NCI-H345 (cell line): ENCODE measurements at regions not wholly inside any gene's neighbourhood (a gene's known extent, or its start where the extent isn't known, plus 50 kb on each side); places are given as distances from the start of the nearest gene placed in this dataset.

Source experiments
- DNase-seq: peaks from one replicate; lab custom pipeline; 2025; lab: John Stamatoyannopoulos, UW

- DNase-seq = no peak
Observed at GRCh38 chr16:85362443-85362842, 250.2 kb upstream of the CIBAR2 start.

DNA sequence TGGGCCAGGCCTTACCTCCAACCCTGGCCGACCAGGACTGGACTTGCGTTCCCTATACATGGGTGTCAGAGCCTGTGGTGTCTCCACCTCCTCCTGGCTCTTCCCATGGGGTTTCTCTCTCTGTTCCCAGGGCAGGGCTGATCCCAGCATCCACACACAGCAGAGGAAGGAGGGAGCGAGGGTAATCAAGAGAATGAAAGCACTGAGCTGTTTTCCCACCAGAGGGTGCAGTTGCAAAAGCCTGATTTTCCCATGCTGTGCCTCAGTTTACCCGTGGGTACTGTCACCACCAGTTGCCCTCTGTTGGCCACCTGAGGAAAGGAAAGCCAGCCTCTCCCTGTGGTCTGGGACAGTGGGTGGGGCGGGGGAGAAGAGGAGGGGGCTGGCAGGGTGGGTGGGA, 249.7 kb upstream of the GSE1 start:
- no peak for DNase-seq

- no peak for DNase-seq
Observed at GRCh38 chr16:85363881-85364280, 249.2 kb upstream of the GSE1 start.

DNA sequence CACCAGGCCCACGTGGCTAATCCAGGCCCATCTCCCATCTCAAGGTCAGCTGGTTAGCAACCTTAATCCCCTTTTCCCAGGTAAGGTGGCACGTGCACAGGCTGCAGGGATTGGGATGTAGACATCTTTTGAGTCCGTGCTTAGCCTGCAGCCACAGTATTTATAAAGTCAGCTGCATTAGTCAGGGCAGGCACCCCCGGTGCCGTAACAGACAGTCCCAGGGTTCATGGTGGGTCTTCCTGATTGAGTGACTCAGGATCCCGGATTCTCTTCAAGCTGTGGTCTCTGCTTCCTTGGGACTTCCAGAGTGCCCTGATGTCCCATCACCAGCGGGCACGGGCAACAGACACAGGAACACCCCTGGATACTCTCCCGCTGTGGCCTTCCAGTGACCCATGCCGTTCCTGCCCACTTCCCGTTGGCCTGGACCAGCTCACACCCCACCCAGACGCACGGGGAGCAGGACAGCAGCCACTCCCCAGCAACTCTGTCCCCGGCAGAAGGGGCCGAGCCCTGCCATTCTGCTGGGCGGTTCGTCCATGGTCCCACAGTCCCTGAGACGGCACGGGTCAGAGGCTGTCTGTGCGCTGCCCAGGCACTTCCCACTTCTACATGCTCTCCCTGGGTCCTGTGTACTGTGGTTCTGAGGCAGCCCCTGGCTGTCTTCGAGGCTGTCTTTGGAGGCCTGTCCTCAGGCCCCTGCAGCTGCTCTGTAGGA, 248.6 kb upstream of the GSE1 start:
- no peak for DNase-seq

DNA sequence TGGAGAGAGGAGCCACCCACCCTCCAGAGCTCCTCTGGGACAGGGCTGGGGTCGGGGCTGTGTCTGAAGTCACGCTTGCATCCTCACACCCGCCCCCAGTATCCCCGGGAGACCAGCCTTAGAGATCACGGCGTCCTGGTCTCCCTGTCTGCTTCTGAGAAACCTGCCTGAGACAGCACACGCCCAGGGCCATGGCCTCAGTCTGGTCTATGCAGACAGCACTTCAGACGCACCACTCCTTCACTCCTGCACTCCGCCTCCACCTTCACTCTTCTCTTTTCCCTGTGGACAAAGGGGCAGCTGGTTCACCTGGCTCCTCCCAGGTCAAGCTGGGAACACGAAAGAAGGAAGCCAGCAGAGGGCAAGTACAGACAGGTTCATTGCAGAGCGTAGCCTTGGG, 248.0 kb upstream of the GSE1 start:
- no peak for DNase-seq

DNA sequence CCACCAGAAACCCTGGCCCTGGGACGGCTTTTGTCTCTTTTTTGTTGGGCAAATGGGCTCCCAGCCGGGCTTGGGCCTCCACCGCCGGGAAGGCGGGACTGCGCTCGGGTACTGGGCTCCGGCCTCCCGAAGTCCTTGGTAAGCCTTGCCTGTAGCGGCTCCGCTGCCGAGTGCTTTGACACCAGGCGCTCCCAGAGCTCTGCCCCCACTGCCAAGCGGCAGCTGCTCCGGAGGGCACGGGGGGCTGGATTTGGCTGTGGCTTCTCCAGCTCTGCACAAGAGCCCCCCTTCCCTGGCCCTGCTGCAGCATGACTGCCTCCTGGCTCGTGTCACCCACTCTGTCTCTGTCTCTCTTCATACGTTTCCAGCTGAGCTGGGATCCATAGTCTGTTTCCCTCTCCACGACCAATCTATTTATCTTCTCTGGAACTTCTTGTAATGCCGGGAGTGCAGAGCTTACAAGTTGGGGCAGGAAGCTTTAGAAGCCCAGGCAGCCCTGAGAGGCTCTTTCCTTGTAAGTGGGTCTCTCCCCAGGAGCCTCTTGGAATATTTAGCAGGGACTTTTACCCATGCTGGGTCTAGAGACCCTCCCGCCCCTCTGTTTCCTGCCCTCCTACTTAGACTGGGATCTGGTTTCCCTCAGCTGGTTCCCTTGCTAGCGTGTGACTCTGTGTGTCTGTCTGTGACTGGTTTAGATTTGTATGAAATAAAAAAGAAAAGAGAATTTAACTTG, 246.9 kb upstream of the GSE1 start:
- peak; percentile 39 for DNase-seq

GRCh38 chr16:85367485-85367884, 245.6 kb upstream of the GSE1 start:
- no peak for DNase-seq

DNA sequence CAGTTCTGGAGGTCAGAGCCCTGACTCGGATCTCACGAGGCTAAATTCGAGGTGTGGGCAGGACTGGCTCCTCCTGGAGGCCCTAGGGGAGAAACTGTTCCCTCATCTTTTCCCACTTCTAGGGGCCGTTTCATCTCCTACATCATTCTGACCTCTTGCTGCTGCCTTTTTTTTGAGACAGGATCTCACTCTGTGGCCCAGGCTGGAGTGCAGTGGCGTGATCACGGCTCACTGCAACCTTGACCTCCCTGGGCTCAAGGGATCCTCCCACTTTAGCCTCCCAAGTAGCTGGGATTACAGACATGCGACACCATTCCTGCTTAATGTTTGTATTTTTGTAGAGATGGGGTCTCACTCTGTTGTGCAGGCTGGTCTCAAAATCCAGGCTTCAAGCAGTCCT, 244.1 kb upstream of the GSE1 start:
- DNase-seq = no peak

- peak; percentile 29 for DNase-seq
Observed at GRCh38 chr16:85369741-85370528, 243.2 kb upstream of the GSE1 start.

GRCh38 chr16:85370543-85370880, 242.6 kb upstream of the GSE1 start:
- no peak for DNase-seq

- no peak for DNase-seq
Observed at GRCh38 chr16:85370881-85371651, 242.1 kb upstream of the GSE1 start.

GRCh38 chr16:85371948-85372347, 241.2 kb upstream of the GSE1 start:
- no peak for DNase-seq

DNA sequence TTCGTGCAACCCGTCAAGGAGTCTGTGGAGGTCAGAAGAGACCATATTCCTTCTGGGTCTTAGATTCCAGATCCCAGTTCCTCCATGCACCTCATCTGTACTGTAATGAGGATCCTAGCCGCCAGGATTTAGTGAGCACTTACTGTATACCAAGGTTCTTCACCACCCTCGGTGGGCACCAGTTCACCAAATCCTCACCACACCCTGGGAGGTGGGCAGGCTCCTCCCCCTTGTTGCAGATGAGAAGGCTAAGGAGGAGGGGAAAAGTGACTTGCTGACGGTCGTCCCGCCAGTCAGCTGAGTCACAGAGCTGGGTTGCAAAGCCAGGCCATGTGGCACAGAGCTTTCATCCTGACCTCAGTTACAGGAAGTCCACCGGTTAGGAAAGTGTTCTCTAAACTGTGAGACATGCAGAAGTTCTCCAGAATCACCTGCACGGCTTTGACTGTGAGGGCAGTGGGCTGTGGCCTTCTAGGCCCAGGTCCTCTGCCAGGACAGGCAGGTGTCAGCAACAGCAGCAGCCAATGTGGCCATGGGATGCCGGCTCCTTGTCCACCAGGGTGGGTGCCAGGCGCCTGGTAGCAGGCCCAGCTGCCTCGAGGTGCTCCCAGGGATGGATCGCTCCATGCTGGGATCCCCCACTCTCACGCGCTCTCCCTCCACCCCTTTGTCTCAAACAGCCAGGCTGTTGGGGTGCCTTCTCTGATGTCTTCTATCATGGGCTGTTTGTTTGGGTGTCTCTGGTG, 240.3 kb upstream of the GSE1 start:
- DNase-seq = no peak

DNA sequence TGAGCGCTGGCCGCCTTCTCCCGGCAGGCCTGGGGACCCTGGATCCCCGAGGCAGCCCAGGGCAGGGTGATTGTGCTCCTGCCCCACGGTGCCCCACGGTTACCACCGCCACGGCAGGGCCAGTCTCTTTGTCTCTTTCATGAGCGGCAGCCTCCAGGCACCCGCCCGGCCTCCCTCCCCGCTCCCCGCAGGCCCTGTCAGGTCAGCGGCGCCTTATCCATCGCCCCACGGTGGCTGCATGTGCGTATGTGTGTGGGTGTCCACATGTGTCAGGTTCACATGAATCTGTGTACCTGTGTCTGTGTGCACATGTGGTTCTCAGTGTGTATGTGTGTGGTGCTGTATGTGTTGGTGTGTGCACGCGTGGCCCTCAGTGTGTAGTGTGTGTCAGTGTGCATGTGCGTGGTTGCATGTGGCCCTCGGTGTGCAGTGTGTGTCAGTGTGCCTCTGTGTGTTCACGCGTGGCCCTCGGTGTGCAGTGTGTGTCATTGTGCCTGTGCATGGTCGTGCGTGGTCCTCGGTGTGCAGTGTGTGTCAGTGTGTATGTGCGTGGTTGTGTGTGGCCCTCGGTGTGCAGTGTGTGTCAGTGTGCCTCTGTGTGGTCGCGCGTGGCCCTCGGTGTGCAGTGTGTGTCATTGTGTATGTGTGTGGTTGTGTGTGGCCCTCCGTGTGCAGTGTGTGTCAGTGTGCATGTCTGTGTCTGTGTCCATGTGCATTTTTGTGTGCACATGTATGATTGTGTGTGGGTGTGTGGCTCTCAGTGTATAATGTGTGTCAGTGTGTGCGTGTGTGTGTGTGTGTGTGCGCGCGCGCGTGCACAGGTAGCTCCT, 239.2 kb upstream of the GSE1 start:
- no peak for DNase-seq

DNA sequence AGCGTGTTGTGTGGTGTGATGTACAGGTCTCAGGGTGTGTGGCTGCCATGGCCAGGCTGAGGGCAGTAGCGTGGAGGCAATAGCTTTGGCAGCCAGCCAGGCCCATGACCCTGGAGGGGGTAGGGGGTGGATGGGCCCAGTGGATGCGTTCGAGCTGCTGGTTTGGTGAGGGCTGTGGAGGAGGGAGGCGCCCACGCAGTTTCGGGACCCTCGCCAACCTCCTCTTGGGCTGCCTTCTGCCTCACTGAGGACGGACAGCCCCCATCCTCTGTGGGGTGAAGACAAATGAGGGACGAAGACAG, 238.6 kb upstream of the GSE1 start:
- no peak for DNase-seq

GRCh38 chr16:85375282-85375681, 237.8 kb upstream of the GSE1 start:
- no peak for DNase-seq

DNA sequence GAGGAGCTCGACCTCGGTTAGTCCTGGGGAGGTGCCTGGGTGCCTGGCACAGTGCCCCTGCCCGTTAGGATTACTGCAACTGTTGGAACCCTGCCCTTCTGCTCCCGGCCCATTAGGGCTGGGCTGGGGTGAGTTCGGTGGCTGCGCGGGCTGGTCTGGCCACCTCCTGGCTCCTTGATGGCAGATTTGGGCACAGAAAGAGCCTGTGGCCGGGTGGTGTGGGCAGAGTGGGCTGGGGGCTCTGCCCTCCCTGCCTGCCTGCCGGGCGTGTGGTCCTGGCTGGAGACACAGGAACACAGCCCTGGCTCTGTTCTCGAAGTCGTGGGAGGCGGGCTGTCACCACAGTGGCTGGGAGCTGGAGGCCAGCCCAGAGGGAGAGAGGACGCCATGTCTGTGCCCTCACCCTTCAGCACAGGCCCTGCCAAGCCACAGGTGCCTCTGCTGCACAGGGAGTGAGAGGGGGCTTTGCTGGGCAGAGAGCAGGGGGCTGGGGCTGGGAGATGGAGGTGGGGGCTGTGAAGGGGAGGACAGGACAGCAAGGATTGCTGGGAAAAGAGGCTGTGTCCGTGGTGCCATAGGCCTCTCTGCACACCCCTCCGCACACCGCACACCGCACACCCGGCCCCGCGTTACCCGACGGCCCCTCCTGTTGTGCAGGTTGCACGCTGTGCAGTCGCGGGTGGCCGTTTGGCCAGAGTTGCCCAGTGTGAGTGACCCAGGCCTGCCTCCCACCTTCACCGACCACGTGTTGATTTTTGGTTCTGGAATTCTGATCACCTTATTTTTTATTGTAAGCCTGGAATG, 236.6 kb upstream of the GSE1 start:
- DNase-seq = no peak

DNA sequence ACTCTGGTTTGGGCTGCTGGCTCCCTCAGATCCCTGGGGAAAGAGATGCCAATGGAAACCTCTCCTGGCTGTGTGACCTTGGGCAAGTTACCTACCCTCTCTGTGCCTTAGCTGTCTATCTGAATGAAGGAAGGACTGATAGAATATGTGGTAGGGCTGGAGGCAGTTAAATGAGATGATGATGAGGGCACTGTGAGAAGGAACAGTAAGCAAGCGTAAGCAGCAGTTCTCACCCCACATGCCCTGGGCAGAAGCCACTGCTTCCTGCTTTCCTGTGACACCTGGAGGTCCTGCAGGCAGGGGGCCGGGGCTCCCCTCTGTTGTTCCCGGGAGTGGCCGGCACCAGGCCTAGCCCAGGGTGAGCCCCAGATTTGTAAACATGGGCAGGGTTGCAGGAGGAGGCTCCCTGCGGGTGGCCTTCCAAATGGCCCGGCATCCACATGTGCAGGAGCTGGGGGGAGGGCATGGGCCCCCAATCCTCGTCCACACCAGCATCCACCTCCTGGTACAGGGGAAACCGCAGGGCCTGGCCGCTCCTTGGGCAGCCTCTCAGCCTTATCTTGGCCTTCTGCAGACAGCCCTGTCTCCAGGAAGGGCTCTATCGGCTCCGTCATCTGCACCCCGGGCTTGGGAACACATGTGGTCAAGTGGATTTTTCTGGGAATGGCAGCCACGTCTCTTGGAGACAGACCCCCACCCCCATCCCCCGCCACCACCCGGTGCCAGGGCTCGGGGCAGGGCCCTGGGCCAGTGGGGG, 235.6 kb upstream of the GSE1 start:
- DNase-seq = no peak
